ENCODE measurements at regions not wholly inside any gene's neighbourhood (a gene's known extent, or its start where the extent isn't known, plus 50 kb on each side); places are given as distances from the start of the nearest gene placed in this dataset.

GRCh38 chr7:95668504-95669018 lies 72.2 kb upstream of the PDK4 start:
- DNase-seq (ENCODE audit: low read depth): no peak

GRCh38 chr7:95662987-95663386 lies 66.7 kb upstream of the PDK4 start:
- DNase-seq (ENCODE audit: low read depth): no peak

DNA sequence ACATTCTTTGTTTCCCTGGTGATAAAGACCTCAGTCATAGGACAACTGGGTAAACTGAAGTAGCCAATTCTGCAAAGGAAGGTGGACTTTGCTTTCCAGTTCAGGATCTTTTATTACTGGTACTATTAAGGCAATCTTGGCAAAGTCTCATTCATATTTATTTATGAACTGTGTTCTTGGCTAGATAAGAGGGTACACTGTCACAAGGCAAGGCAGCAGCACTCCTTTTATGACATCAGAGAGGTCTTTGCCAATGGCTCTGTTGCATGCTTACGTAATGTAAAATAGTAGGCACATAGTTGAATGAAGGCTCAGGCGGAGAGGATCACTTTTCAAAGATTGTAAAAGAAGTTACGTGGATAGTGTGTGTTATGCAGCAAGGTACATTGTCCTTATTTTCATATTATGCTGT lies 63.7 kb upstream of the PDK4 start:
- DNase-seq (ENCODE audit: low read depth): no peak

- no peak for DNase-seq (ENCODE audit: low read depth)
Observed at GRCh38 chr7:95658676-95659075, 62.4 kb upstream of the PDK4 start.

DNA sequence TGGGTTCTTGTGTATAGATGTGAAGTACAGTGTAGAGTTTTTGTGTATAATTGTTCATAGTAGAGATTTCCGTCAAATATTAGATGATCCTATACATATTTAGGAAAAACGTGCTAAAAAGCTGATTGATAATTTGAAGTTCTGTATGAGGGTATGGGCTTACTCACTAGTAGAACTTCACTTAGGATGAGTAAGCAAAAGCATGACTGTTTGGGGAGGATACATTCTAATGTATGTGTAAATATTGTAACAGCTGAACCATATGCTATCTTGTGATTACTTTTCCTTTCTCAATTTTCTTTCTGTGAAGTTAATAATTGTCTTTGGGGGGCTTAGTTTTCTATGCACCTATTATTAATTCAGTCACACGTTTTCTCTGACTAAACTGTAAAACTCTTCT lies 53.2 kb upstream of the PDK4 start:
- DNase-seq (ENCODE audit: low read depth): no peak

DNA sequence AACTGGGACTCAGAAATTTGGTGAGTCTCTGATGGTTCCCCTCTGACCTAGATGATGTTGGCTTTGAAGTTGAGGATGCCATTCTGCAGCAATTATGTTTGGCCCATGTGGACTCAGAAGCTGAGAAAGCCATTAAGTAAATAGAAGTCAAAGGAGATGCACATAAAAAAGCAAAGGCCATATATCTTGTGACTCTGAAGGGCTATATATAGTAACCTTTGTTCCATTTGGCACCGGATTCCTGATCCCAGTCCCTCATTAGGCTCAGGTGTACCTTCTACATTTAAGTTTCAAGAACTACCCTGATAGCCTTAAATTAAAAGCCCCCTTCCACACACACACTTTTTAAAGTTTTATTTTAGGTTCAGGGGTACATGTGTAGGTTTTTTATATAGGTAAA lies 50.0 kb upstream of the PDK4 start:
- DNase-seq (ENCODE audit: low read depth): no peak
